HG02885 (cell line): ENCODE measurements at regions not wholly inside any gene's neighbourhood (a gene's known extent, or its start where the extent isn't known, plus 50 kb on each side); places are given as distances from the start of the nearest gene placed in this dataset.

Source experiments
- ATAC-seq: cut with Tn5 transposase; IDR thresholded peaks from one replicate; pipeline ENCODE4 v1.9.1; 2021; ENCODE audit warnings: mild to moderate bottlenecking; ENCODE audit not compliant: unreplicated experiment, poor library complexity

GRCh38 chrX:96311366-96311765 lies 373.3 kb upstream of the DIAPH2 start:
- no peak for ATAC-seq

- no peak for ATAC-seq
Observed at GRCh38 chrX:96314985-96315384, 369.7 kb upstream of the DIAPH2 start.

DNA sequence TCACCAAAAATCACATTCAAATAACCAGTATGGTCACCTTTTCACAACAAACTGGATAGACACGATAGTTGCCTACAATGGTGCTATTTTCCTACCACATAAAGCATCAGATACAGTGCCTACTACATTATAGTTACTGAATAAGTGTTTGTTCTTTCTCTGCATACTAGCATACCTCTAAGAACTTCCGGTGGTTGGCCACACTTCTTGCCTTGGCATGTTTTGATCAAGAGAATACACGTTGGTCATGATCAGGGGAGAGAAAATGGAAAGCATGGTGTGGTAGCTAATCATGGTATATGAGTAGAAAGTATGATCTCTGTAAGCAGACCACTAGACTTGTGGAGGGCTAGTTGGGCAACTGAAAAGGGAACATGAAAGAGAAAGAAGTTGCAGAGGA lies 322.8 kb upstream of the DIAPH2 start:
- ATAC-seq: no peak

GRCh38 chrX:96372313-96373046 lies 312.2 kb upstream of the DIAPH2 start:
- ATAC-seq: peak; percentile 74

- ATAC-seq: no peak
Observed at GRCh38 chrX:96373047-96373355, 311.6 kb upstream of the DIAPH2 start.

- ATAC-seq: no peak
Observed at GRCh38 chrX:96376266-96376665, 308.4 kb upstream of the DIAPH2 start.

DNA sequence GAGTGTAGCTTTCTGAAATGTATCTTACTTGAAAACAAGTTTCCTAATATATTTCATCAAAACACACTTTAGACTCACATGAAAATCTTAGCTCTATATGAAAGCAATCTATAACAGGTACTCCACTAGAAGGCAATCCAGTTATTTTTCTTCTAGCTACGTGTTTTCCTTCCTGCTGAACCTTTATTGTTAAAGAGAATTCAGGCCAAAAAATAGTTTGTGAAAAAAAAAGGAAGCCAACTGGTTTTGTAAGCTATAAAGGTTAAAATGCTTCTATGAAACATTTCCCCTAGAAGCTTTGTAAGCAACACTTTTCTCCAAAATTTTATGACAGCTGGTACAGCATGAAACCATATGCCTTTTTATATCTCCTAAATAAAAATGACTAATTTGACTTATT lies 304.7 kb upstream of the DIAPH2 start:
- ATAC-seq: no peak

- ATAC-seq: no peak
Observed at GRCh38 chrX:96382018-96382417, 302.6 kb upstream of the DIAPH2 start.

GRCh38 chrX:96383428-96383827 lies 301.2 kb upstream of the DIAPH2 start:
- no peak for ATAC-seq

DNA sequence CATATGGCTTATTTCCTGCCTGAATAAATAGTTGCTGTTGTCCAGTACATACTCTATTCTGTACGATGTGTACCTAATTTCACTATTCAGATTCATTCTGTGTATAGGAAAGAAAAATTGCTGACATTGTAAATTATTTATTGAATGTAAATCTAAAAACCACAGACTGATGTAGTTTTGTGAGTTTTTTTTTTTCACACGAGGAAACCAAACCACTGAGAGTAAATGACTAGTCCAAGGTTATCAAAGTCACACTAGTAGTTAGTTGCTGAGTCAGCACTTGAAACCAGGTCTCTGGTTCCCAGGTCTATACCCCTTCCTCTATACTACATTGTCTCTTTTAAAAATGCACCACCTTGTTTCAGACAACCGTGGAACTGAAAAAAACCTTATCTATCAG lies 298.3 kb upstream of the DIAPH2 start:
- ATAC-seq: no peak

DNA sequence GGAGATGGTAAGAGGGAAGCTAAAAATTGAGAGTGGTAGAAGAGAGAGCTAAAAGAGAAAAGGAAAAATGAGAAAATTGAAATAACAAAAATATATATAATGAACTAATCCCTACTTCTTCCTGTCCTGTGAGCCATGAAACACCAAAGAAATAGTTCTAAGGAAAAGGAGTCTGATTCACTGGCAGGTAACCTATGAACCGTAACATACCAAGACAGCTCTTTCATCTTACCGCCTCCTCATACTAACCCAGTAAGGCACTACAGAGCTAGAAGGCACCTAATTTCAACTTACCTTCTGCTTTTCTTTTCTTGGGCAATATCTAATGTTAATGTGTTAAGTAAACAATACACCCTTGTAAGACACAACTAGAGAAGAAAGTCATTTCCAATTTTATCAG lies 297.7 kb upstream of the DIAPH2 start:
- ATAC-seq: no peak

- ATAC-seq: no peak
Observed at GRCh38 chrX:96387801-96388200, 296.8 kb upstream of the DIAPH2 start.

DNA sequence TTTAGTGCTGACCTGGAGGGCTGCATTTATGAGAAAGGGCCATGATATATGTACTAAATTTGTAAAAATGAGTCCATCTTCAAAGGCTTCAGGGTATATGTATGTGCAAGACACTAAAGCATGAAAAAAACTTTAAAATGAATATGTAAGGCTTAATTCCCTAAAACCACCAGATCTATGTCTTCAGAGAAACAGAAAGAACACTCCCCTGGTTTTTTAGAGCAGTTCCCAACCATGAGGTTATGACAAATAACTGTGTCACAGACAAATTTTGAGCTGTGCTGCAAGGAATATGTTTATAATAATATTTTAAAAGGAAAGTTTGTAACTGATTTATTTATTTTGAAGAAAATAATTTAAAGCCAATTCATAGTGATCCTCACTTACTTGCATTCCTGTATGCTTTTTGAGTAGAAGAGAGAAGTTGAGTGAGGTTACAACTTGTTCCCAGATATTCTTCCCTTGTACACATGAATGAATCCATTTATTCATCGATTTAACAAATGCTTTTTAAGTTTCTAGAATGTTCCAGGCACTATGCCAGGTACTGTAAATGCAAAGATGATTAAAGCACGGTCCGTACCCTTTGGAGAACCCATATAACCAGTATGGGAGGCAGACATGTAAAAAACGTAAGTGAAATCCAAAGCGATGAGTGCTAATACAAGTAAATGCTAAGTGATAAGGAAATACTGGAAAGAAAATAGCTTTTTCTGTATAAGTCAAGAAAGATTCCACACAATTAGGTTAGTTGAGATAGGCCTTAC lies 295.2 kb upstream of the DIAPH2 start:
- no peak for ATAC-seq

DNA sequence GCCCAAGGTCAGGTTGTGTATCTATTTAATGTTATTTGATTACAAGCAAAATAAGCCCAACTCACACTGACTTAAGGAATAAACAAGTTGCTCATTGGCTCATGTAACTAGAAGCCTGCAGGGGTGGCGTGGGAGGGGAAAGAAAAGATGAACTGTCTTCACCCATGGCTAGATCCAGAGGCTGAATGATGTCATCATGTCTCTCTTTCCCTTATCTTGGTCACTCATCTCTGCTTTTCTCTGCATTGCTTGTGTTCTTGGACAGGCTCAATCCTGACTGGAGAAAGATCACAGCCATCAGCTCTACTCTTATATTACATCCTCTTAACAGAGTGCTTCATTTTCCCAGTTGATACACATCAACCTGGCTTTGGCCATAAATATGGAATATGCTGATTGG lies 290.0 kb upstream of the DIAPH2 start:
- ATAC-seq: no peak

DNA sequence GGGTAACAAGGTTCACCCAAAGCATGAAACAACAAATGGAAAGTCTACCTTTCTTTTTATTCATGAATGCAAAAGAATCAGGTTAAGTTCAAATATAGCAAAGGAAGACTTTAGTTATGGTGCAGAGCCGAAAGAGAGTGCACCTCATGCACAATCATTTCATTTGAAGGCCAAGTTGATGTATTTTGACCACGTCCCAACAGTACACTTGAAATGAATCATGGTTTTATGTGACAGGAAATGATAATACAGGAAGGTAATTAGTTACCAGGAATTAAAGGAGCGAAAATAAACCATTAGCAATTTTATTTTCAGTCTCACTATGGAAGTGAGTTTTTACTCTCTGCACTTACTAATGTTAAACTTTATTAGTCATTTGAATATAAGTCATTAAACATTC lies 281.2 kb upstream of the DIAPH2 start:
- no peak for ATAC-seq

- ATAC-seq: no peak
Observed at GRCh38 chrX:96405842-96406241, 278.8 kb upstream of the DIAPH2 start.

GRCh38 chrX:96407072-96407471 lies 277.6 kb upstream of the DIAPH2 start:
- no peak for ATAC-seq

DNA sequence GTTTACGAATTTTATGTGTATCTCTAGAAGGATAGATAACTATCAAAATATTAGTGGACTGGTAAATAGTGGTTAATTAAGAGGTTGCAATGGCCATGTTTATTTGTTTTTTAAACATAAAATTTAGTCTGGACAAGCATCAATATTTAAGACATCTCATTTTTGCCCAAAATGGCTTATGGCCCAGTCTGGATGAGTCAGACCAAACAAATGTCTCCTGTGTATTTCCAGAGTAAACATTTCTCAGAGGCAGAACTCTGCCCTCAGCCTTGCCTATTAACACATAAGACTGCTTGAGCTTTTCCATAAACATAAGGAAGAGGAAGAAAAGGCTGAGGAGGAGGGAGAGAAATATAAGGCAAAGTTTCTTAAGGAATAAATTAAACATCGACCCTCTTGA lies 277.1 kb upstream of the DIAPH2 start:
- no peak for ATAC-seq

GRCh38 chrX:96407981-96408380 lies 276.7 kb upstream of the DIAPH2 start:
- no peak for ATAC-seq

DNA sequence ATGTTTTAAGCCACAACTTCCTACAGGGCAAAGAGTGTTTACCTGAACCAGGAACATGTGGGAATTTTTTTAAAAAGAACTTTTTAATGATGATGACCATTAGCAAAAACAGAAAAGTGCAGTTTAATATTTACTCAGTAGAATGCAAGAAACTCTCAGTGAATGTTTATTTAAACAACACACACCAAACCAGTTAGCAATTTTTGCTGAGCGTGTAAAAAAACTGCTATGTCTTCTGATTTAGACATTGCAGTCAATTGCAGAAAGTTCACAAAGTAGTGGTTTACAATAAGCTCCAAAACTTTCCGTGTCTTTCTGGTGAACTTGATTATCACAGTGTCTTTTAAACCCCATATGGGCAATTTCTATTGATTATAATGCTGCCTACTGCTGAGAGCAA lies 273.7 kb upstream of the DIAPH2 start:
- no peak for ATAC-seq

- ATAC-seq: peak; percentile 70
Observed at GRCh38 chrX:96417695-96418094, 266.9 kb upstream of the DIAPH2 start.

DNA sequence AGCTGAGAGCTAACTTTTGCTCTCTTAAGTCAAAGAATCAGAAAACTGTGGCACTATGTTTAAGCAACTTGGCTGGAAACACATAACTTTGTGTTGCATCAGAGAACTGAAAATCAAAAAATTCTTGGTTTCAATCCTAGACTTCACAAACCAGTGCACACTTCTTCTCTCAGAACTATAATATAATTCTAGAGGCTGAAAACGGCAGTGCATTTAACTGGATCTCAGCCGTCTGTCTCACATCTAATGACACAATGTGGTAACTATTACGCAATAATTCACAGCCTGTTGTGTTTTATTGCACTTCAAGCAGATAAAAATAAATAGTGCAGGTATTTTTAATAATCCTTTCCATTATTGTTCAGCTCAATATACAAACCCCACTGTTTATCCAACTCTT lies 260.6 kb upstream of the DIAPH2 start:
- peak; percentile 86 for ATAC-seq
